Psoas muscle (tissue), 7 donors: ENCODE measurements at regions not wholly inside any gene's neighbourhood (a gene's known extent, or its start where the extent isn't known, plus 50 kb on each side); places are given as distances from the start of the nearest gene placed in this dataset.

Experiments used
- ATAC-seq, 4 donors: fragments of 200-7000 bp; cut with Tn5 transposase; one replicate each; pipeline ENCODE4 v1.9.1; 2020; ENCODE audit warnings: moderate library complexity in 3 of 4, mild to moderate bottlenecking in 2 of 4
- DNase-seq, 2 donors: peaks; one replicate each; pipeline ENCODE4 v3.0.0-alpha.2; 2020
- H3K27ac ChIP-seq: fragments of 200-600 bp; one replicate; pipeline ENCODE4 v1.8.0; 2022
- H3K27me3 ChIP-seq, 3 donors: fragments of 200-600 bp in 1 of 3; one replicate each; pipeline versions ENCODE4 v1.6.1 to v1.8.0; 2013 to 2022; ENCODE audit warnings: low read length in 2 of 3, mild to moderate bottlenecking in 2 of 3, moderate library complexity in 1 of 3; ENCODE audit not compliant: insufficient read depth in 3 of 3
- H3K36me3 ChIP-seq, 2 donors: fragments of 200-600 bp in 1 of 2; one replicate each; pipeline versions ENCODE4 v1.6.1 to v1.8.0; 2013 to 2022; ENCODE audit warnings: low read depth in 1 of 2, mild to moderate bottlenecking in 1 of 2, moderate library complexity in 1 of 2; ENCODE audit not compliant: insufficient read depth in 1 of 2
- H3K4me1 ChIP-seq: fragments of 200-600 bp; one replicate; pipeline ENCODE4 v1.8.0; 2022
- H3K4me3 ChIP-seq: fragments of 200-600 bp; one replicate; pipeline ENCODE4 v1.8.0; 2022; ENCODE audit warnings: mild to moderate bottlenecking
- H3K9me3 ChIP-seq: fragments of 200-600 bp; one replicate; pipeline ENCODE4 v1.8.0; 2022
- WGBS, 3 donors: extraction: QIAGEN DNeasy Blood & Tissue Kit; methylation state at CpG; one replicate each; pipeline versions ENCODE4 v1.1.6 to v1.1.7; 2013; 5-methylcytosine and 5-hydroxymethylcytosine counted together
- intact Hi-C, 2 donors: fragments of 100-400 bp; cut with DNase I; formaldehyde crosslinking; loops; one replicate each; pipeline versions ENCODE4 v1.11.0 to v1.14.2; 2022
- TF ChIP-seq, protein P1 (sequence below): fragments of 200-600 bp; IDR thresholded peaks from one replicate; pipeline ENCODE4 v1.8.0; 2022; ENCODE audit warnings: antibody characterized with exemption
- donor health status: healthy with polysubstance abuse.
- donor health status: DM: no; HTN: no; CAD: no; lungs with moderate emphysema.
- donor health status: Bipolar disorder and iron deficiency.
- donor health status: healthy.
- donor health status: DM: yes; HTN: yes; CAD: no.
- donor health status: DM: no; HTN: no; CAD: no.
- donor health status: DM: yes; HTN: yes; CAD: no.

DNA sequence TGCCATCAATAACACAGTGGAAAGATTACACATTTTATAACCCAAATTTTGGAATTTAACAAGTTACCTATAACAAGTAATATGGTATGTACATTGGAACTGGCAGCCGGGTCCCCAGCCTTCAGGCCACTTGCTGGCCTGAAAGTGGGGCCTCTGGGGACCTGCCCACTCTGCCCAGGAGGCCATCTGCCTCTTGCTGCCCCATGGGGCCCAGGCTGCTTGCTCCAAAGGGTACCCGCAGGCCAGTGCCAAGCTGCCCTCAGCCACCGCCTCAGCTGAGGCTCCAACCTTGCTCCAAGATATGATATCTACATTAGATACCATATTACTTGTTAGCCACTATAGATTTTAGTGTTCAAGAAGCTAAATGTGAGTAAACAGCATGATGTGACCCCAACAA lies 120.8 kb upstream of the TMEFF2 start:
- no peaks in the 10 kb centered on the region for H3K36me3 ChIP-seq
- no peak overlapping the region for H3K27ac ChIP-seq
- no peaks in the 10 kb centered on the region for H3K27me3 ChIP-seq
- ATAC-seq (no peak), DNase-seq (no peak)
- H3K4me3 ChIP-seq, result no peak overlapping the region
- TF ChIP-seq, protein P1, sequence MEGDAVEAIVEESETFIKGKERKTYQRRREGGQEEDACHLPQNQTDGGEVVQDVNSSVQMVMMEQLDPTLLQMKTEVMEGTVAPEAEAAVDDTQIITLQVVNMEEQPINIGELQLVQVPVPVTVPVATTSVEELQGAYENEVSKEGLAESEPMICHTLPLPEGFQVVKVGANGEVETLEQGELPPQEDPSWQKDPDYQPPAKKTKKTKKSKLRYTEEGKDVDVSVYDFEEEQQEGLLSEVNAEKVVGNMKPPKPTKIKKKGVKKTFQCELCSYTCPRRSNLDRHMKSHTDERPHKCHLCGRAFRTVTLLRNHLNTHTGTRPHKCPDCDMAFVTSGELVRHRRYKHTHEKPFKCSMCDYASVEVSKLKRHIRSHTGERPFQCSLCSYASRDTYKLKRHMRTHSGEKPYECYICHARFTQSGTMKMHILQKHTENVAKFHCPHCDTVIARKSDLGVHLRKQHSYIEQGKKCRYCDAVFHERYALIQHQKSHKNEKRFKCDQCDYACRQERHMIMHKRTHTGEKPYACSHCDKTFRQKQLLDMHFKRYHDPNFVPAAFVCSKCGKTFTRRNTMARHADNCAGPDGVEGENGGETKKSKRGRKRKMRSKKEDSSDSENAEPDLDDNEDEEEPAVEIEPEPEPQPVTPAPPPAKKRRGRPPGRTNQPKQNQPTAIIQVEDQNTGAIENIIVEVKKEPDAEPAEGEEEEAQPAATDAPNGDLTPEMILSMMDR, result no peak
- H3K9me3 ChIP-seq, result peaks cover 3% of the 10 kb centered on the region
- intact Hi-C loops, result no loop called here
- H3K4me1 ChIP-seq, result no peaks in the 10 kb centered on the region
- 95 to 100% (median 97%) methylated on average over 3 of the region's 3 CpGs for WGBS, 3 donors

DNA sequence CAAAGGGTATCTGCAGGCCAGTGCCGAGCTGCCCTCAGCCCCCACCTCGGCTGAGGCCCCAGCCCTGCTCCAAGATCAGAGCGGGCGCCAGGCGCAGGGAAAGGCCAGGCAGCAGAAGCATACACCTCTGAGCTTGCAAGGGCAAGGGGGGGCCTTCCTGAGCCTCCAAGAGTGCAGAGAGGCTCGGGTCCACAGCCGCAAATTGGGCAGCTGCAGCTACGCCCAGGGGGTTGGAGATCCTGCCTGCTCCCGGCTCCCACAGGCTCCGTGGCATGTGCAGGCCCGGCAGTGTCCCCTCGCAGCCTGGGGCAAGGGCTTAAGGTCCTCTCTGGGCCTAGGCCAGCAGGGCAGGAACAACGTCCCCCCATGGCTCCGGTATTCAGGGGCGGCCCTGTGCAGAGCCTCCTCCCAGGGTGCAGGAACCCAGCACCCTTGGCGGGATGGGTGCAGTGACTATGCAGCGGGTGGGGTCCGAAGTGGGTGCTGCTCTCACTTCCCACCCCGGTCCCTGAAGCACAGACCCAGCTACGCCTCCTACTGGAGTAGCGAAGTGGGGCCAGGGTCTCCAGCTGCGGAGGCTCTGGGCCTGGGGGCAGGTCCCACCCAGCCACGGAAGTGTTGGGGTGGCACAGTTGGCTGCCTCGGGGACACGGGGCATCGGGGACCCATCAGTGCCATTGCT lies 120.2 kb upstream of the TMEFF2 start:
- WGBS, 3 donors, result 89 to 91% (median 90%) methylated on average over 25 to 26 of the region's 26 CpGs
- ATAC-seq, result no peak
- DNase-seq, result no peak

DNA sequence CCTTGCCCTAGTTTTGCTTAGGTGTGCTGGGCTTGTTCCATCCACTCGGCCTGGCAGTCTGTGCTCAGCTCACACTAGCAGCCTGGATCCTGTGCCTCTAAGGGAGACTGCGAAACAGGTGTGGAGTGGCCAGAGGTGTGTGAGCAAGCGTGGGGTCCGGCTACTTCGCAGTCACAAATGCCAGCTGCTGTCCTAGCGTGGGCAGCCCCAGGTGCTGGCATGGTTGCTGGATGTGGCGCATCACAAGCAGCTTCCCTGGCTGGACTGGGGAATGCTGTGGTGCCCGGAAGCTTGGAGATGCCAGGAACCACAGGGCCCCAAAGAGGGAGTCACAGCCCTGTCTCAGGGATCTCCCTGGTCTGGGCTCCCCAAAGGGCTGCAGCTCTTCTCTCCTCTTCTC lies 119.0 kb upstream of the TMEFF2 start:
- WGBS, 3 donors, result 87 to 92% (median 88%) methylated on average over 8 of the region's 8 CpGs
- Histone ChIP-seq H3K36me3 (no peaks in the 10 kb centered on the region), H3K4me1 (no peaks in the 10 kb centered on the region), H3K9me3 (peaks cover 3% of the 10 kb centered on the region), H3K27me3 (no peaks in the 10 kb centered on the region), H3K27ac (no peak overlapping the region), H3K4me3 (no peak overlapping the region)
- TF ChIP-seq, protein P1, result no peak
- no peak for ATAC-seq
- no peak for DNase-seq
- intact Hi-C loops, result no loop called here

More for the DNA sequence above, 120.2 kb upstream of the TMEFF2 start:
- no peak overlapping the region for H3K27ac ChIP-seq
- intact Hi-C loops, result no loop called here
- no peak overlapping the region for H3K4me3 ChIP-seq
- H3K27me3 ChIP-seq, result no peaks in the 10 kb centered on the region
- peaks cover 3% of the 10 kb centered on the region for H3K9me3 ChIP-seq
- TF ChIP-seq, protein P1, result no peak
- H3K36me3 ChIP-seq, result no peaks in the 10 kb centered on the region
- no peaks in the 10 kb centered on the region for H3K4me1 ChIP-seq

DNA sequence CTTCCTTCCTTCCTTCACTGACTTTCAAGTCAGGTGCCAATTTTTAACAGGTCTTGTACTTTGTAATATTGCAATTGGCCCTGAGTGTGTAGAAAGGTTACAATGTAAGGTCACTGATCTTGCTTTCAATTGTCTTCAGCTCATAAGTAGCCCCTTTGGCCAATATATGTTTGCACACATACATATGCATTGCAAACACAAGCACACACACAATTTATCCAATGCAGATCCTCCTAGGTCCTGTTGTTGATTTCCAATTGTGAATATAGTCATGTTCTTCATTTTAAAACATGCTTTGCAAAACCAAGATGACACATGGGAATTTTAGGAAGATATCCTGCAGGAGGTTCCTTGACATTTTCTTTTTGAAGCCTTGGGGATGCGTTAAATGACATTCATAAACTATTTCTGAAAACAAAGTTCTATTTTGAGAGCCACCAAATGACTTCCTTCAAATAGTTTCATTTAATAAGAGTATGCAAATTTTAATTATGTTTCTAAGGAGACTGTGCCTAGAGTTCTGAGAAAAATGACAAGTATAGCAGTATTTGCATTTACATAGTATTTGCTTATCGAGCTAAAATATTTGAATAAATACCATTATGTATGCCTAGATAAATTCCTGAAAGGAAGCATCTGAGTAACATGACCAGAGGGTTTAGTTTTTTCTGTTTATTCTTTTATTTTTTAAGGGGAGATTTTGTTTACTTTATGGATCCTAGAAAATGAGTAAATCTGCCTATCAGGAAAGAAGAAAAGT lies 117.1 kb upstream of the TMEFF2 start:
- ATAC-seq (no peak), DNase-seq (no peak)
- peaks cover 3% of the 10 kb centered on the region for H3K9me3 ChIP-seq
- WGBS, 3 donors, result 89 to 91% (median 90%) methylated on average over 2 of the region's 2 CpGs
- intact Hi-C loops, result no loop called here
- no peaks in the 10 kb centered on the region for H3K4me1 ChIP-seq
- H3K36me3 ChIP-seq, result no peaks in the 10 kb centered on the region
- H3K4me3 ChIP-seq, result no peak overlapping the region
- H3K27me3 ChIP-seq, result no peaks in the 10 kb centered on the region
- no peak overlapping the region for H3K27ac ChIP-seq
- TF ChIP-seq, protein P1, result no peak
